Mesothelial cell of epicardium (in vitro differentiated cells): ENCODE measurements at regions not wholly inside any gene's neighbourhood (a gene's known extent, or its start where the extent isn't known, plus 50 kb on each side); places are given as distances from the start of the nearest gene placed in this dataset.

ENCODE experiments used
- DNase-seq, 2 experiments: peaks; one replicate each; pipeline ENCODE4 v3.0.0; 2021; ENCODE audit warnings: low spot score in 2 of 2; ENCODE audit not compliant: unreplicated experiment in 2 of 2
- H3K27ac Mint-ChIP-seq: 2 replicates; pipeline ENCODE4 v1.8.0; 2021; ENCODE audit warnings: mixed read lengths
- H3K27me3 Mint-ChIP-seq: 2 replicates; pipeline ENCODE4 v1.8.0; 2021; ENCODE audit warnings: low read depth, mixed read lengths
- H3K36me3 Mint-ChIP-seq: 2 replicates; pipeline ENCODE4 v1.8.0; 2021; ENCODE audit warnings: mixed read lengths
- H3K4me1 Mint-ChIP-seq: 2 replicates; pipeline ENCODE4 v1.8.0; 2021; ENCODE audit warnings: mixed read lengths
- H3K4me3 Mint-ChIP-seq: 2 replicates; pipeline ENCODE4 v1.8.0; 2021; ENCODE audit warnings: mild to moderate bottlenecking, moderate library complexity, mixed read lengths
- H3K9me3 Mint-ChIP-seq: 2 replicates; pipeline ENCODE4 v1.8.0; 2021; ENCODE audit warnings: mixed read lengths
- CTCF ChIP-seq: fragments of 200-600 bp; sonication (generic); IDR thresholded peaks from one replicate; pipeline ENCODE4 v1.5.0; 2021; ENCODE audit warnings: antibody characterized with exemption; ENCODE audit not compliant: unreplicated experiment

- peak in 1 of 2 experiments; percentile 60 for DNase-seq
- Mint-ChIP-seq H3K36me3 (no peaks in the 10 kb centered on the region), H3K4me3 (peak overlapping the region; percentile 14), H3K9me3 (no peaks in the 10 kb centered on the region), H3K27ac (peak overlapping the region; percentile 70), H3K27me3 (peaks cover 1% of the 10 kb centered on the region), H3K4me1 (peaks cover 22% of the 10 kb centered on the region)
- TF ChIP-seq CTCF = no peak
Measured at GRCh38 chr2:5938566-5938896, 246.3 kb downstream of the SOX11 start.

- Mint-ChIP-seq H3K36me3 (no peaks in the 10 kb centered on the region), H3K27me3 (peaks cover 1% of the 10 kb centered on the region), H3K27ac (no peak overlapping the region), H3K4me3 (no peak overlapping the region), H3K4me1 (peaks cover 22% of the 10 kb centered on the region), H3K9me3 (no peaks in the 10 kb centered on the region)
- no peak for DNase-seq
- TF ChIP-seq CTCF = no peak
Measured at GRCh38 chr2:5939553-5939952, 247.4 kb downstream of the SOX11 start.

GRCh38 chr2:5940596-5941535 is 248.7 kb downstream of the SOX11 start:
- no peak for TF ChIP-seq CTCF
- H3K27ac Mint-ChIP-seq = no peak overlapping the region
- H3K9me3 Mint-ChIP-seq = no peaks in the 10 kb centered on the region
- no peak overlapping the region for H3K4me3 Mint-ChIP-seq
- peaks cover 22% of the 10 kb centered on the region for H3K4me1 Mint-ChIP-seq
- peaks cover 1% of the 10 kb centered on the region for H3K27me3 Mint-ChIP-seq
- no peaks in the 10 kb centered on the region for H3K36me3 Mint-ChIP-seq
- DNase-seq = no peak

- Mint-ChIP-seq H3K36me3 (no peaks in the 10 kb centered on the region), H3K4me1 (peaks cover 22% of the 10 kb centered on the region), H3K9me3 (no peaks in the 10 kb centered on the region), H3K4me3 (no peak overlapping the region), H3K27me3 (peaks cover 1% of the 10 kb centered on the region), H3K27ac (no peak overlapping the region)
- DNase-seq = no peak
- TF ChIP-seq CTCF = no peak
Measured at GRCh38 chr2:5942204-5942603, 250.0 kb downstream of the SOX11 start.

GRCh38 chr2:5945742-5946141 is 253.6 kb downstream of the SOX11 start:
- peaks cover 5% of the 10 kb centered on the region for H3K4me1 Mint-ChIP-seq
- no peak overlapping the region for H3K4me3 Mint-ChIP-seq

More at GRCh38 chr2:5945742-5946141, 253.6 kb downstream of the SOX11 start:
- TF ChIP-seq CTCF = no peak
- DNase-seq = no peak
- Mint-ChIP-seq H3K27me3 (peaks cover 1% of the 10 kb centered on the region), H3K36me3 (no peaks in the 10 kb centered on the region), H3K9me3 (no peaks in the 10 kb centered on the region), H3K27ac (no peak overlapping the region)
